ENCODE measurements at regions not wholly inside any gene's neighbourhood (a gene's known extent, or its start where the extent isn't known, plus 50 kb on each side); places are given as distances from the start of the nearest gene placed in this dataset.

DNA sequence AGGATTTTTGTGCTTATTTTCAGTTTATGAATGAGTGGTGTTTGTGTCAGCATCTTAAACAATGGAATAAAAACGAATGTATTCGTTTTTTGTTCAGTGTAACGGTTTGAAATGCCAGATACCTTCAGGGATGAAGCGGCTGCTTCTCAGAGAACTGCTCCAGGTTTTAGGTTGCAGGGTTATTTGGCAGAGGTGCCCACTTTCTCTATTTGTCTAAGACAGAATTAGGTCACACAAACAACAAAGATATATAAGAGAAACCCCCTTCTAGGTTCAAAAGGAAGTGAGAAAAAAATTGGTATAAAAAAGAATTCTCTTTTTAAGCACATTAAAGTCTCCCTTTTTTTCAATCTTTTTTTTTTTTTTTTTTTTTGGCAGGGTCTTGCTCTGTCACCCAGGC, 98.9 kb downstream of the MFAP3L start:
- H3K4me3 Mint-ChIP-seq = no peak overlapping the region
- H3K4me1 Mint-ChIP-seq = no peaks in the 10 kb centered on the region
- TF ChIP-seq, protein P1, sequence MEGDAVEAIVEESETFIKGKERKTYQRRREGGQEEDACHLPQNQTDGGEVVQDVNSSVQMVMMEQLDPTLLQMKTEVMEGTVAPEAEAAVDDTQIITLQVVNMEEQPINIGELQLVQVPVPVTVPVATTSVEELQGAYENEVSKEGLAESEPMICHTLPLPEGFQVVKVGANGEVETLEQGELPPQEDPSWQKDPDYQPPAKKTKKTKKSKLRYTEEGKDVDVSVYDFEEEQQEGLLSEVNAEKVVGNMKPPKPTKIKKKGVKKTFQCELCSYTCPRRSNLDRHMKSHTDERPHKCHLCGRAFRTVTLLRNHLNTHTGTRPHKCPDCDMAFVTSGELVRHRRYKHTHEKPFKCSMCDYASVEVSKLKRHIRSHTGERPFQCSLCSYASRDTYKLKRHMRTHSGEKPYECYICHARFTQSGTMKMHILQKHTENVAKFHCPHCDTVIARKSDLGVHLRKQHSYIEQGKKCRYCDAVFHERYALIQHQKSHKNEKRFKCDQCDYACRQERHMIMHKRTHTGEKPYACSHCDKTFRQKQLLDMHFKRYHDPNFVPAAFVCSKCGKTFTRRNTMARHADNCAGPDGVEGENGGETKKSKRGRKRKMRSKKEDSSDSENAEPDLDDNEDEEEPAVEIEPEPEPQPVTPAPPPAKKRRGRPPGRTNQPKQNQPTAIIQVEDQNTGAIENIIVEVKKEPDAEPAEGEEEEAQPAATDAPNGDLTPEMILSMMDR (IDR thresholded peaks at IDR 0.05) = no peak
- no peak for TF ChIP-seq EZH2 (IDR thresholded peaks at IDR 0.05; ENCODE audit: borderline replicate concordance, insufficient read depth, low read depth, low read length, poor library complexity, severe bottlenecking)
- peaks cover 8% of the 10 kb centered on the region for H3K27me3 Mint-ChIP-seq
- no peaks in the 10 kb centered on the region for H3K9me3 ChIP-seq (ENCODE audit: control extremely low read depth in 1 of 3, control insufficient read depth in 2 of 3, insufficient read depth in 1 of 3, low read length in 2 of 3)
- no peaks in the 10 kb centered on the region for H3K4me1 ChIP-seq (ENCODE audit: control insufficient read depth in 2 of 2, insufficient read depth in 2 of 2, low read length in 2 of 2)
- H3K4me2 ChIP-seq (replicated peaks; ENCODE audit: low read depth, low read length, poor library complexity, severe bottlenecking) = no peak overlapping the region
- no peak overlapping the region for H3K4me3 ChIP-seq (ENCODE audit: control extremely low read depth in 1 of 5, extremely low read depth in 1 of 5, insufficient read depth in 1 of 5, low read depth in 2 of 5, low read length in 4 of 5)
- no peak for DNase-seq
- no peak overlapping the region for H3K9ac ChIP-seq (ENCODE audit: low read length)
- peaks cover 0 to 5% (median 1%) of the 10 kb centered on the region in 4 experiments for H3K27me3 ChIP-seq (replicated peaks in 1 of 4; ENCODE audit: control extremely low read depth in 1 of 4, control insufficient read depth in 3 of 4, insufficient read depth in 4 of 4, low read length in 3 of 4)
- ChIA-PET CTCF (no interaction called here), POLR2A (no interaction called here)
- WGBS (ENCODE audit: insufficient coverage) = 43% methylated on average over 1 of the region's 4 CpGs
- no peaks in the 10 kb centered on the region for H3K36me3 ChIP-seq (replicated peaks in 1 of 2; ENCODE audit: control extremely low read depth in 1 of 2, control insufficient read depth in 1 of 2, extremely low read depth in 1 of 2, insufficient read depth in 2 of 2, low read length in 1 of 2)
- no peak overlapping the region for H2AFZ ChIP-seq (ENCODE audit: insufficient read depth, low read depth, low read length, poor library complexity, severe bottlenecking)
- no peaks in the 10 kb centered on the region for H4K20me1 ChIP-seq (ENCODE audit: control insufficient read depth, insufficient read depth, low read length, poor library complexity, severe bottlenecking)
- no peak for ATAC-seq (ENCODE audit: low read depth)
- H3K27ac ChIP-seq (ENCODE audit: low read length in 2 of 2) = no peak overlapping the region
- H3K27ac Mint-ChIP-seq = no peak overlapping the region
- peaks cover 4% of the 10 kb centered on the region for H3K9me3 Mint-ChIP-seq (ENCODE audit: insufficient read depth)
- intact Hi-C loops (cut with micrococcal nuclease) = no loop called here
- H3K79me2 ChIP-seq (ENCODE audit: control insufficient read depth, insufficient read depth, low read length) = no peaks in the 10 kb centered on the region

DNA sequence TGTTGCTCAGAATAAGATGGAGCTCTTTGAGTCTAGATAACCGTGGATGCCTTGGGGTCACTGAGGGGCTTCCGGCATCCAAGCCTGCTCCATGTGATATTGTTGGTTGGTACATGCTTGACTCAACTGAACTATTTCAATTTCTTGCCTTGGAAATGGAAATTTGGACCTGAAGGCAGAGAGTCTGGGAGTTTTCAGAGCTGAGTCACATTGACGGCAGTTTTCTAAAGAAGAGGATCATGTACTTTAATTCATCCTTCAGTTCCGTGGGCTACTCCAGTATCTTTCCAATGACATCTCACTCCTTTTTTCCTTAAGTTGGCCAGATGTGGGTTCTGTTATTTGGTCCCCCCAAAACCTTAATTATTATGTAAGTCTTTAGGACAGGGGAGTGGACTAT, 100.5 kb downstream of the MFAP3L start:
- Mint-ChIP-seq H3K27ac (no peak overlapping the region), H3K4me3 (no peak overlapping the region), H3K27me3 (peaks cover 8% of the 10 kb centered on the region), H3K4me1 (no peaks in the 10 kb centered on the region), H3K9me3 (ENCODE audit: insufficient read depth) (no peaks in the 10 kb centered on the region)
- Histone ChIP-seq H3K4me1 (ENCODE audit: control insufficient read depth in 2 of 2, insufficient read depth in 2 of 2, low read length in 2 of 2) (no peaks in the 10 kb centered on the region), H3K9me3 (ENCODE audit: control extremely low read depth in 1 of 3, control insufficient read depth in 2 of 3, insufficient read depth in 1 of 3, low read length in 2 of 3) (no peaks in the 10 kb centered on the region), H3K4me3 (ENCODE audit: control extremely low read depth in 1 of 5, extremely low read depth in 1 of 5, insufficient read depth in 1 of 5, low read depth in 2 of 5, low read length in 4 of 5) (no peak overlapping the region), H3K4me2 (replicated peaks; ENCODE audit: low read depth, low read length, poor library complexity, severe bottlenecking) (no peak overlapping the region), H3K36me3 (replicated peaks in 1 of 2; ENCODE audit: control extremely low read depth in 1 of 2, control insufficient read depth in 1 of 2, extremely low read depth in 1 of 2, insufficient read depth in 2 of 2, low read length in 1 of 2) (no peaks in the 10 kb centered on the region), H3K27ac (ENCODE audit: low read length in 2 of 2) (no peak overlapping the region), H3K79me2 (ENCODE audit: control insufficient read depth, insufficient read depth, low read length) (no peaks in the 10 kb centered on the region), H3K9ac (ENCODE audit: low read length) (no peak overlapping the region), H3K27me3 (replicated peaks in 1 of 4; ENCODE audit: control extremely low read depth in 1 of 4, control insufficient read depth in 3 of 4, insufficient read depth in 4 of 4, low read length in 3 of 4) (peaks cover 0 to 5% (median 1%) of the 10 kb centered on the region in 4 experiments), H2AFZ (ENCODE audit: insufficient read depth, low read depth, low read length, poor library complexity, severe bottlenecking) (no peak overlapping the region), H4K20me1 (ENCODE audit: control insufficient read depth, insufficient read depth, low read length, poor library complexity, severe bottlenecking) (no peaks in the 10 kb centered on the region)
- CTCF ChIA-PET = no interaction called here
- no peak for ATAC-seq (ENCODE audit: low read depth)
- intact Hi-C loops (cut with micrococcal nuclease) = no loop called here
- POLR2A ChIA-PET = no interaction called here
- 83% methylated on average over 2 of the region's 4 CpGs for WGBS (ENCODE audit: insufficient coverage)
- no peak for DNase-seq
- TF ChIP-seq, protein P1 (IDR thresholded peaks at IDR 0.05) = no peak
- no peak for TF ChIP-seq EZH2 (IDR thresholded peaks at IDR 0.05; ENCODE audit: borderline replicate concordance, insufficient read depth, low read depth, low read length, poor library complexity, severe bottlenecking)
